Parathyroid adenoma (tissue), 2 donors: ENCODE measurements at regions not wholly inside any gene's neighbourhood (a gene's known extent, or its start where the extent isn't known, plus 50 kb on each side); places are given as distances from the start of the nearest gene placed in this dataset.
"Not testable (repeated sequence)": the region's sequence is repeated elsewhere in the genome, so short reads cannot be mapped to it uniquely, and the experiment has no call there.

Experiments
- H2AFZ ChIP-seq: fragments of 300-600 bp; sonication (generic); one replicate; pipeline ENCODE4 v1.7.0; 2017; ENCODE audit warnings: antibody characterized with exemption, mild to moderate bottlenecking
- H3K27ac ChIP-seq: fragments of 300-600 bp; sonication (generic); one replicate; pipeline ENCODE4 v1.7.0; 2017
- H3K27me3 ChIP-seq: fragments of 300-600 bp; sonication (generic); one replicate; pipeline ENCODE4 v1.7.0; 2017; ENCODE audit warnings: low read length; ENCODE audit not compliant: control insufficient read depth, insufficient read depth
- H3K36me3 ChIP-seq: fragments of 300-600 bp; sonication (generic); one replicate; pipeline ENCODE4 v1.7.0; 2017; ENCODE audit warnings: low read length; ENCODE audit not compliant: control insufficient read depth, insufficient read depth
- H3K4me1 ChIP-seq: fragments of 300-600 bp; sonication (generic); one replicate; pipeline ENCODE4 v1.7.0; 2017; ENCODE audit warnings: control low read depth
- H3K4me2 ChIP-seq: fragments of 300-600 bp; sonication (generic); one replicate; pipeline ENCODE4 v1.7.0; 2017; ENCODE audit warnings: low read length
- H3K4me3 ChIP-seq: fragments of 300-600 bp; sonication (generic); one replicate; pipeline ENCODE4 v1.7.0; 2017; ENCODE audit warnings: low read depth, low read length
- H3K79me2 ChIP-seq: fragments of 300-600 bp; sonication (generic); one replicate; pipeline ENCODE4 v1.7.0; 2017; ENCODE audit warnings: control low read depth
- H3K9ac ChIP-seq: fragments of 300-600 bp; sonication (generic); one replicate; pipeline ENCODE4 v1.7.0; 2017; ENCODE audit warnings: mild to moderate bottlenecking
- H3K9me3 ChIP-seq: fragments of 300-600 bp; sonication (generic); one replicate; pipeline ENCODE4 v1.7.0; 2017; ENCODE audit warnings: low read length; ENCODE audit not compliant: control insufficient read depth
- TF ChIP-seq, protein P1 (sequence below): fragments of 300-600 bp; sonication (generic); IDR thresholded peaks from one replicate; pipeline ENCODE4 v1.7.0; 2017; ENCODE audit warnings: antibody characterized with exemption, mild to moderate bottlenecking
- donor health status: primary hyperparathyroidism.

GRCh38 chr4:189235599-189235998 lies 705.1 kb upstream of the FRG1 start:
- Histone ChIP-seq H3K9ac (no peak overlapping the region), H3K9me3 (no peaks in the 10 kb centered on the region), H3K27me3 (no peaks in the 10 kb centered on the region), H3K4me2 (no peak overlapping the region), H2AFZ (no peak overlapping the region), H3K4me3 (no peak overlapping the region), H3K79me2 (peaks cover 3% of the 10 kb centered on the region), H3K27ac (no peak overlapping the region), H3K36me3 (no peaks in the 10 kb centered on the region), H3K4me1 (no peaks in the 10 kb centered on the region)
- TF ChIP-seq, protein P1, sequence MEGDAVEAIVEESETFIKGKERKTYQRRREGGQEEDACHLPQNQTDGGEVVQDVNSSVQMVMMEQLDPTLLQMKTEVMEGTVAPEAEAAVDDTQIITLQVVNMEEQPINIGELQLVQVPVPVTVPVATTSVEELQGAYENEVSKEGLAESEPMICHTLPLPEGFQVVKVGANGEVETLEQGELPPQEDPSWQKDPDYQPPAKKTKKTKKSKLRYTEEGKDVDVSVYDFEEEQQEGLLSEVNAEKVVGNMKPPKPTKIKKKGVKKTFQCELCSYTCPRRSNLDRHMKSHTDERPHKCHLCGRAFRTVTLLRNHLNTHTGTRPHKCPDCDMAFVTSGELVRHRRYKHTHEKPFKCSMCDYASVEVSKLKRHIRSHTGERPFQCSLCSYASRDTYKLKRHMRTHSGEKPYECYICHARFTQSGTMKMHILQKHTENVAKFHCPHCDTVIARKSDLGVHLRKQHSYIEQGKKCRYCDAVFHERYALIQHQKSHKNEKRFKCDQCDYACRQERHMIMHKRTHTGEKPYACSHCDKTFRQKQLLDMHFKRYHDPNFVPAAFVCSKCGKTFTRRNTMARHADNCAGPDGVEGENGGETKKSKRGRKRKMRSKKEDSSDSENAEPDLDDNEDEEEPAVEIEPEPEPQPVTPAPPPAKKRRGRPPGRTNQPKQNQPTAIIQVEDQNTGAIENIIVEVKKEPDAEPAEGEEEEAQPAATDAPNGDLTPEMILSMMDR: no peak

GRCh38 chr4:189236321-189236720 lies 704.4 kb upstream of the FRG1 start:
- H3K79me2 ChIP-seq, H3K36me3 ChIP-seq: not testable (repeated sequence)

DNA sequence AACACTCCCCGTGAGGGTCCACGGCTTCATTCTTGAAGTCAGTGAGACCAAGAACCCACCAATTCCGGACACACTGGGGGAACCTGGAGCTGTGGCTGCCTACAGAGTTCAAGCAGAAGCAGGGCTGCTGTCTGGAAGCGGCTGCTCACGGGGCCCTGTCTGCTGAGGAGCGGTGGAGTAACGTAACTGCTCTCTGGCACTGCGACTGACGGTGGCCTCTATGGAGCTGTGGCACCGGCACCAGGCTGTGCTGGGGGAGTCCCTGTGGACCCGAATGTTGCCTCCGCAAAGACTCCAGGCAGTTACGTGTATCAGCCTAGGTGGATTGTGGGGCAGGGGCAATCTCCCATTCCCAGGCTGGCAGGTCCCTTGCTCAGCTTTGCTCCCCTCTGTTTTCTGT lies 703.3 kb upstream of the FRG1 start:
- Histone ChIP-seq H3K79me2 (peaks cover 3% of the 10 kb centered on the region), H3K9me3 (no peaks in the 10 kb centered on the region), H3K4me2 (no peak overlapping the region), H3K4me3 (no peak overlapping the region), H3K36me3 (no peaks in the 10 kb centered on the region), H3K27ac (no peak overlapping the region), H3K4me1 (no peaks in the 10 kb centered on the region), H2AFZ (no peak overlapping the region), H3K9ac (no peak overlapping the region), H3K27me3 (no peaks in the 10 kb centered on the region)
- TF ChIP-seq, protein P1: no peak

More at GRCh38 chr4:189236321-189236720, 704.4 kb upstream of the FRG1 start:
- not testable (repeated sequence) for H3K4me3 ChIP-seq, H3K9me3 ChIP-seq, H3K4me1 ChIP-seq, H3K4me2 ChIP-seq, H3K27ac ChIP-seq, H2AFZ ChIP-seq, H3K27me3 ChIP-seq, H3K9ac ChIP-seq

GRCh38 chr4:189255636-189256035 lies 685.0 kb upstream of the FRG1 start:
- Histone ChIP-seq H3K4me3 (no peak overlapping the region), H3K79me2 (no peaks in the 10 kb centered on the region), H3K27ac (no peak overlapping the region), H3K4me1 (no peaks in the 10 kb centered on the region), H3K9me3 (no peaks in the 10 kb centered on the region), H3K27me3 (no peaks in the 10 kb centered on the region), H2AFZ (no peak overlapping the region), H3K9ac (no peak overlapping the region), H3K4me2 (no peak overlapping the region), H3K36me3 (no peaks in the 10 kb centered on the region)
- TF ChIP-seq, protein P1: no peak

DNA sequence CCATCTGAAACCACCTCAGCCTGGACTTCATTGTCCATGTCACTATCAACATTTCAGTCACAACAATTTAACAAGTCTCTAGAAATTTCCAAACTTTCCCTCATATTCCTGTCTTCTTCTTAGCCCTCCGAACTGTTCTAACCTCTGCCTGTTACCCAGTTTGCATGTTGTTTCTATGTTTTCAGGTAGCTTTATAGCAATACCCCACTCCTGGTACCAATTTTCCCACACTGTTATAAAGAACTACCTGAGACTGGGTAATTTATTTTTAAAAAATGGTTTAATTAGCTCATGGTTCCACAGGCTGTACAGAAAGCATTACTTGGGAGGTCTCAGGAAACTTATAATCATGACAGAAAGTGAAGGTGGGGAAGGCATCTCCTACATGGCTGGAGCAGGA lies 679.2 kb upstream of the FRG1 start:
- Histone ChIP-seq H3K27me3 (no peaks in the 10 kb centered on the region), H3K36me3 (no peaks in the 10 kb centered on the region), H2AFZ (no peak overlapping the region), H3K4me3 (no peak overlapping the region), H3K9me3 (no peaks in the 10 kb centered on the region), H3K4me2 (no peak overlapping the region), H3K79me2 (no peaks in the 10 kb centered on the region), H3K27ac (no peak overlapping the region), H3K4me1 (no peaks in the 10 kb centered on the region), H3K9ac (no peak overlapping the region)
- TF ChIP-seq, protein P1: no peak
